HFFc6 (cell line): ENCODE measurements at regions not wholly inside any gene's neighbourhood (a gene's known extent, or its start where the extent isn't known, plus 50 kb on each side); places are given as distances from the start of the nearest gene placed in this dataset.

Source experiments
- DNase-seq: peaks from one replicate; pipeline ENCODE4 v3.0.0-alpha.2; 2018
- H3K27ac Mint-ChIP-seq: 2 replicates; pipeline ENCODE4 v1.8.0; 2020; ENCODE audit warnings: mild to moderate bottlenecking, mixed read lengths
- H3K27me3 Mint-ChIP-seq: 2 replicates; pipeline ENCODE4 v1.8.0; 2021; ENCODE audit warnings: mild to moderate bottlenecking, moderate library complexity, mixed read lengths; ENCODE audit not compliant: insufficient read depth
- H3K36me3 Mint-ChIP-seq: 2 replicates; pipeline ENCODE4 v1.8.0; 2021; ENCODE audit warnings: low read depth, mixed read lengths
- H3K4me1 Mint-ChIP-seq: 2 replicates; pipeline ENCODE4 v1.8.0; 2020; ENCODE audit warnings: low read depth, mixed read lengths
- H3K4me3 Mint-ChIP-seq: 2 replicates; pipeline ENCODE4 v1.8.0; 2020; ENCODE audit warnings: mild to moderate bottlenecking, moderate library complexity, mixed read lengths
- H3K9me3 Mint-ChIP-seq: 2 replicates; pipeline ENCODE4 v1.8.0; 2020; ENCODE audit warnings: mild to moderate bottlenecking, mixed read lengths
- CTCF ChIP-seq: fragments of 200-600 bp; sonication (generic); IDR thresholded peaks from 2 replicates; pipeline ENCODE4 v1.5.0; 2021; ENCODE audit warnings: antibody characterized with exemption, mild to moderate bottlenecking

GRCh38 chr1:94319319-94320102, 82.1 kb upstream of the ARHGAP29 start:
- Mint-ChIP-seq H3K36me3 (no peaks in the 10 kb centered on the region; the same call in 1 of the 2 replicates), H3K27ac (no peak overlapping the region), H3K27me3 (no peaks in the 10 kb centered on the region; the same call in 1 of the 2 replicates), H3K4me3 (no peak overlapping the region), H3K4me1 (peaks cover 80% of the 10 kb centered on the region), H3K9me3 (no peaks in the 10 kb centered on the region)
- DNase-seq, result no peak
- TF ChIP-seq CTCF, result no peak

- TF ChIP-seq CTCF, result no peak
- no peak for DNase-seq
- no peak overlapping the region for H3K27ac Mint-ChIP-seq
- H3K36me3 Mint-ChIP-seq, result no peaks in the 10 kb centered on the region; the same call in 1 of the 2 replicates
- H3K9me3 Mint-ChIP-seq, result no peaks in the 10 kb centered on the region
- H3K4me1 Mint-ChIP-seq, result peaks cover 71% of the 10 kb centered on the region
- H3K4me3 Mint-ChIP-seq, result no peak overlapping the region
- no peaks in the 10 kb centered on the region; the same call in 1 of the 2 replicates for H3K27me3 Mint-ChIP-seq
Measured at GRCh38 chr1:94318505-94319030, 81.2 kb upstream of the ARHGAP29 start.

- Mint-ChIP-seq H3K9me3 (no peaks in the 10 kb centered on the region), H3K4me3 (no peak overlapping the region), H3K27me3 (no peaks in the 10 kb centered on the region; the same call in 1 of the 2 replicates), H3K4me1 (peaks cover 63% of the 10 kb centered on the region), H3K36me3 (no peaks in the 10 kb centered on the region; the same call in 1 of the 2 replicates), H3K27ac (no peak overlapping the region)
- TF ChIP-seq CTCF, result no peak
- DNase-seq, result no peak
Measured at GRCh38 chr1:94317790-94318188, 80.4 kb upstream of the ARHGAP29 start.

- H3K9me3 Mint-ChIP-seq, result no peaks in the 10 kb centered on the region
- peak overlapping the region; percentile 53; the same call in 1 of the 2 replicates for H3K27ac Mint-ChIP-seq
- H3K4me3 Mint-ChIP-seq, result no peak overlapping the region
- no peak for DNase-seq
- peaks cover 56% of the 10 kb centered on the region for H3K4me1 Mint-ChIP-seq
- TF ChIP-seq CTCF, result no peak
- no peaks in the 10 kb centered on the region; the same call in 1 of the 2 replicates for H3K27me3 Mint-ChIP-seq
- H3K36me3 Mint-ChIP-seq, result no peaks in the 10 kb centered on the region; the same call in 1 of the 2 replicates
Measured at GRCh38 chr1:94316836-94317789, 79.7 kb upstream of the ARHGAP29 start.

- H3K27ac Mint-ChIP-seq, result no peak overlapping the region
- no peak overlapping the region for H3K4me3 Mint-ChIP-seq
- no peak for DNase-seq
- TF ChIP-seq CTCF, result no peak
- H3K36me3 Mint-ChIP-seq, result no peaks in the 10 kb centered on the region; the same call in 1 of the 2 replicates
- H3K9me3 Mint-ChIP-seq, result no peaks in the 10 kb centered on the region
- no peaks in the 10 kb centered on the region; the same call in 1 of the 2 replicates for H3K27me3 Mint-ChIP-seq
- H3K4me1 Mint-ChIP-seq, result peaks cover 47% of the 10 kb centered on the region
Measured at GRCh38 chr1:94316183-94316582, 78.8 kb upstream of the ARHGAP29 start.
